HepG2 (cell line): ENCODE measurements at regions not wholly inside any gene's neighbourhood (a gene's known extent, or its start where the extent isn't known, plus 50 kb on each side); places are given as distances from the start of the nearest gene placed in this dataset.

ENCODE experiments used
- ATAC-seq: fragments of 200-7000 bp; cut with Tn5 transposase; 3 replicates; pipeline ENCODE4 v1.9.1; 2020; ENCODE audit warnings: mild to moderate bottlenecking, moderate library complexity
- BruUV-seq: library from RNA; stranded (reverse); fragments of 400-500 nt; replicated peaks from 2 replicates; lab custom pipeline; 2021; lab: Mats Ljungman, UMichigan
- CTCF ChIA-PET: fragments of 300-600 bp; formaldehyde crosslinking; extraction: SDS; loops from one replicate; lab custom pipeline; 2021; ENCODE audit warnings: low total read pairs, inconsistent platforms, low intra/inter-chr PET ratio; lab: Yijun Ruan, JAX
- POLR2A ChIA-PET: fragments of 350-600 bp; sonication (Branson Sonifier 250); formaldehyde crosslinking; loops from one replicate; lab custom pipeline; 2020; ENCODE audit warnings: antibody characterized with exemption, inconsistent platforms; lab: Yijun Ruan, JAX
- DNase-seq: peaks from one replicate; pipeline ENCODE4 v3.0.0-alpha.2; 2015; ENCODE audit warnings: low spot score
- FAIRE-seq: peaks from 3 replicates; lab custom pipeline; 2011; peaks lifted over from hg19 to GRCh38; lab: Jason Lieb, UNC
- H2AFZ ChIP-seq: one replicate; pipeline ENCODE4 v1.6.1; 2011; ENCODE audit warnings: low read length, inconsistent platforms
- H3K27ac ChIP-seq: fragments of 300-600 bp; 3 replicates; pipeline ENCODE4 v1.8.0; 2011; ENCODE audit warnings: mixed run types, mild to moderate bottlenecking, mixed read lengths, low read length, inconsistent platforms; ENCODE audit not compliant: insufficient read depth; ENCODE audit errors: extremely low read length
- H3K27me3 ChIP-seq, 2 experiments: fragments of 200-600 bp in 1 of 2; 2 replicates in 1 of 2; 3 replicates in 1 of 2; pipeline versions ENCODE4 v1.6.0 to v1.8.0; 2011; ENCODE audit warnings: low read length in 2 of 2, mild to moderate bottlenecking in 2 of 2, moderate library complexity in 2 of 2, inconsistent platforms in 1 of 2; ENCODE audit not compliant: insufficient read depth in 2 of 2, control insufficient read depth in 1 of 2
- H3K36me3 ChIP-seq, 2 experiments: fragments of 200-600 bp in 1 of 2; replicated peaks in 1 of 2; 2 replicates in 1 of 2; 3 replicates in 1 of 2; pipeline versions ENCODE4 v1.5.1 to v1.8.0; 2011; ENCODE audit warnings: low read length in 2 of 2, inconsistent platforms in 1 of 2; ENCODE audit not compliant: insufficient read depth in 2 of 2, control insufficient read depth in 1 of 2
- H3K4me1 ChIP-seq: 2 replicates; pipeline ENCODE4 v1.5.1; 2012; ENCODE audit warnings: low read length, inconsistent platforms; ENCODE audit not compliant: insufficient read depth
- H3K4me2 ChIP-seq: 2 replicates; pipeline ENCODE4 v1.6.0; 2011; ENCODE audit warnings: low read depth, low read length, inconsistent platforms
- H3K4me3 ChIP-seq, 3 experiments: fragments of 200-600 bp in 1 of 3; sonication (generic), shearing (Covaris generic) in 1 of 3; replicated peaks in 1 of 3; 2 replicates each; pipeline ENCODE4 v1.5.1; 2011 to 2016; ENCODE audit warnings: low read length in 3 of 3, inconsistent platforms in 2 of 3, low read depth in 2 of 3, mild to moderate bottlenecking in 2 of 3, control low read depth in 1 of 3, mixed read lengths in 1 of 3; ENCODE audit not compliant: insufficient read depth in 1 of 3
- H3K79me2 ChIP-seq: one replicate; pipeline ENCODE4 v1.6.1; 2011; ENCODE audit warnings: low read length, inconsistent platforms; ENCODE audit not compliant: insufficient read depth
- H3K9ac ChIP-seq: 2 replicates; pipeline ENCODE4 v1.6.0; 2011; ENCODE audit warnings: mild to moderate bottlenecking, low read depth, low read length, inconsistent platforms; ENCODE audit not compliant: insufficient read depth
- H3K9me3 ChIP-seq: 2 replicates; pipeline ENCODE4 v1.5.1; 2012; ENCODE audit warnings: mild to moderate bottlenecking, low read length
- H4K20me1 ChIP-seq: 2 replicates; pipeline ENCODE4 v1.6.0; 2011; ENCODE audit warnings: inconsistent platforms, mild to moderate bottlenecking, low read length, moderate library complexity; ENCODE audit not compliant: insufficient read depth
- IKZF1 ChIP-seq: fragments of 450-650 bp; IDR thresholded peaks from 2 replicates; pipeline ENCODE4 v1.7.1; 2016
- MAFF ChIP-seq: IDR thresholded peaks from 2 replicates; pipeline ENCODE4 v1.6.1; 2011; ENCODE audit warnings: low read depth, low read length, improper control_type of control experiment
- MAFK ChIP-seq, 2 experiments: IDR thresholded peaks in 1 of 2; conservative IDR thresholded peaks in 1 of 2; 2 replicates each; pipeline ENCODE4 v1.6.1; 2011; ENCODE audit warnings: improper control_type of control experiment in 2 of 2, low read length in 2 of 2
- SIX4 ChIP-seq: sonication (generic); formaldehyde crosslinking; IDR thresholded peaks from 2 replicates; pipeline ENCODE4 v1.4.0; 2020; ENCODE audit warnings: missing genetic modification reagents
- ZBTB8A ChIP-seq: sonication (generic); formaldehyde crosslinking; IDR thresholded peaks from 2 replicates; pipeline ENCODE4 v1.4.0; 2020; ENCODE audit warnings: mild to moderate bottlenecking, low read depth, missing genetic modification reagents, borderline replicate concordance
- ZFX ChIP-seq: sonication (generic); formaldehyde crosslinking; IDR thresholded peaks from 2 replicates; pipeline ENCODE4 v1.4.0; 2020; ENCODE audit warnings: mild to moderate bottlenecking, low read depth, missing genetic modification reagents, moderate library complexity
- ZMYM2 ChIP-seq: sonication (generic); formaldehyde crosslinking; IDR thresholded peaks from 2 replicates; pipeline ENCODE4 v1.8.0; 2022; ENCODE audit warnings: mild to moderate bottlenecking, missing genetic modification reagents
- ZNF460 ChIP-seq: sonication (generic); formaldehyde crosslinking; IDR thresholded peaks from 2 replicates; pipeline ENCODE4 v1.5.1; 2020; ENCODE audit warnings: missing genetic modification reagents, mild to moderate bottlenecking, borderline replicate concordance
- ZNF605 ChIP-seq: sonication (generic); formaldehyde crosslinking; IDR thresholded peaks from 2 replicates; pipeline ENCODE4 v1.8.0; 2022; ENCODE audit warnings: mild to moderate bottlenecking, missing genetic modification reagents
- ZNF883 ChIP-seq: sonication (generic); formaldehyde crosslinking; IDR thresholded peaks from 2 replicates; pipeline ENCODE4 v1.5.1; 2020; ENCODE audit warnings: mild to moderate bottlenecking, missing genetic modification reagents; ENCODE audit errors: not compliant biosample characterization
- WGBS: methylation state at CpG from one replicate; pipeline ENCODE4 v1.1.6; 2017; ENCODE audit warnings: low lambda C conversion rate; 5-methylcytosine and 5-hydroxymethylcytosine counted together
- in situ Hi-C: cut with HindIII; loops from 2 replicates; pipeline ENCODE4 v1.10.0; 2017; ENCODE audit warnings: low pct_unique_long_range_greater_than_20kb; ENCODE audit not compliant: extremely low pct_ligation_motif_present
- intact Hi-C: fragments of 100-400 bp; cut with micrococcal nuclease; formaldehyde crosslinking; loops from one replicate; pipeline ENCODE4 v1.10.0; 2022; ENCODE audit not compliant: unreplicated experiment
- TF ChIP-seq, protein P1 (sequence below): sonication (generic); formaldehyde crosslinking; IDR thresholded peaks from 2 replicates; pipeline ENCODE4 v1.9.0; 2022; ENCODE audit warnings: missing genetic modification reagents, mild to moderate bottlenecking, borderline replicate concordance

- Histone ChIP-seq H3K4me1 (no peaks in the 10 kb centered on the region), H3K27me3 (no peaks in the 10 kb centered on the region), H3K9ac (no peak overlapping the region), H3K4me3 (no peak overlapping the region), H4K20me1 (no peaks in the 10 kb centered on the region), H3K27ac (no peak overlapping the region), H3K36me3 (no peaks in the 10 kb centered on the region), H3K4me2 (no peak overlapping the region), H3K79me2 (no peaks in the 10 kb centered on the region), H3K9me3 (no peaks in the 10 kb centered on the region), H2AFZ (no peak overlapping the region)
- BruUV-seq, result no TSS peak
- ChIA-PET POLR2A (no interaction called here), CTCF (no interaction called here)
- 0% methylated on average over 1 of the region's 1 CpG for WGBS
- TF ChIP-seq ZMYM2 (CRISPR knock-in tag), result no peak
- TF ChIP-seq MAFK (conservative IDR thresholded peaks at IDR 0.05 in 1 of 2, IDR thresholded peaks at IDR 0.05 in 1 of 2; ENCODE audit: low read length in 2 of 2), result peak in 1 of 2 experiments; percentile 63; a peak in 3 of 4 replicates
- TF ChIP-seq ZBTB8A (CRISPR knock-in tag), result no peak
- no peak for TF ChIP-seq IKZF1
- no peak for TF ChIP-seq SIX4
- TF ChIP-seq, protein P1, sequence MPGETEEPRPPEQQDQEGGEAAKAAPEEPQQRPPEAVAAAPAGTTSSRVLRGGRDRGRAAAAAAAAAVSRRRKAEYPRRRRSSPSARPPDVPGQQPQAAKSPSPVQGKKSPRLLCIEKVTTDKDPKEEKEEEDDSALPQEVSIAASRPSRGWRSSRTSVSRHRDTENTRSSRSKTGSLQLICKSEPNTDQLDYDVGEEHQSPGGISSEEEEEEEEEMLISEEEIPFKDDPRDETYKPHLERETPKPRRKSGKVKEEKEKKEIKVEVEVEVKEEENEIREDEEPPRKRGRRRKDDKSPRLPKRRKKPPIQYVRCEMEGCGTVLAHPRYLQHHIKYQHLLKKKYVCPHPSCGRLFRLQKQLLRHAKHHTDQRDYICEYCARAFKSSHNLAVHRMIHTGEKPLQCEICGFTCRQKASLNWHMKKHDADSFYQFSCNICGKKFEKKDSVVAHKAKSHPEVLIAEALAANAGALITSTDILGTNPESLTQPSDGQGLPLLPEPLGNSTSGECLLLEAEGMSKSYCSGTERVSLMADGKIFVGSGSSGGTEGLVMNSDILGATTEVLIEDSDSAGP (CRISPR knock-in tag), result no peak
- TF ChIP-seq ZNF883 (CRISPR knock-in tag), result no peak
- no peak for TF ChIP-seq ZNF460 (CRISPR knock-in tag)
- no peak for TF ChIP-seq ZFX
- no peak for TF ChIP-seq ZNF605 (CRISPR knock-in tag)
- TF ChIP-seq MAFF, result peak; percentile 62
- no peak for FAIRE-seq
- in situ Hi-C loops, result no loop called here
- no peak for DNase-seq
- intact Hi-C loops, result no loop called here
- ATAC-seq, result no peak
Observed at GRCh38 chr5:30831605-30832004, 361.9 kb upstream of the CDH6 start.
